GM12873 (cell line): ENCODE measurements at regions not wholly inside any gene's neighbourhood (a gene's known extent, or its start where the extent isn't known, plus 50 kb on each side); places are given as distances from the start of the nearest gene placed in this dataset.

Experiments
- TF ChIP-seq, protein P1 (sequence below): IDR thresholded peaks from 2 replicates; pipeline ENCODE4 v1.5.1; 2012; ENCODE audit warnings: low read depth, mild to moderate bottlenecking, moderate library complexity, low read length, control low read depth; ENCODE audit not compliant: insufficient read depth; ENCODE audit errors: missing control alignments

DNA sequence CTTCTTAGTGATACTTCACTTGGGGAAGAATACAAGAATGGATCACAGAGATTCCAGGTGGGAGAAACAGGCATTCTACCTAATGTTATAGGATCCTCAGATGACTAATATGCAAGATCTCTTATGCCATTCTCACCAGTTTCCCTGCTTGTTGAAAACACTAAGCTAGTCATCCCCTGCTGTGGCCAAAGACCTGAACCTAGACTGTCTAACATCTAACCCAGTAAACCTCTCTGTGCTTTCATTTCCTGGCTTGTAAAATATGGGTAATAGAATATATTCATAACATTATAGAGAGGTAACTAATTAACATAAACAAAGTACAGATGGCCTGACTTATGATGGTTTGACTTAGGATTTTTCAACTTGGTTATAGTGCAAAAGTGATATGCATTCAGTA is 776.3 kb downstream of the TUSC7 start:
- TF ChIP-seq, protein P1, sequence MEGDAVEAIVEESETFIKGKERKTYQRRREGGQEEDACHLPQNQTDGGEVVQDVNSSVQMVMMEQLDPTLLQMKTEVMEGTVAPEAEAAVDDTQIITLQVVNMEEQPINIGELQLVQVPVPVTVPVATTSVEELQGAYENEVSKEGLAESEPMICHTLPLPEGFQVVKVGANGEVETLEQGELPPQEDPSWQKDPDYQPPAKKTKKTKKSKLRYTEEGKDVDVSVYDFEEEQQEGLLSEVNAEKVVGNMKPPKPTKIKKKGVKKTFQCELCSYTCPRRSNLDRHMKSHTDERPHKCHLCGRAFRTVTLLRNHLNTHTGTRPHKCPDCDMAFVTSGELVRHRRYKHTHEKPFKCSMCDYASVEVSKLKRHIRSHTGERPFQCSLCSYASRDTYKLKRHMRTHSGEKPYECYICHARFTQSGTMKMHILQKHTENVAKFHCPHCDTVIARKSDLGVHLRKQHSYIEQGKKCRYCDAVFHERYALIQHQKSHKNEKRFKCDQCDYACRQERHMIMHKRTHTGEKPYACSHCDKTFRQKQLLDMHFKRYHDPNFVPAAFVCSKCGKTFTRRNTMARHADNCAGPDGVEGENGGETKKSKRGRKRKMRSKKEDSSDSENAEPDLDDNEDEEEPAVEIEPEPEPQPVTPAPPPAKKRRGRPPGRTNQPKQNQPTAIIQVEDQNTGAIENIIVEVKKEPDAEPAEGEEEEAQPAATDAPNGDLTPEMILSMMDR = no peak

DNA sequence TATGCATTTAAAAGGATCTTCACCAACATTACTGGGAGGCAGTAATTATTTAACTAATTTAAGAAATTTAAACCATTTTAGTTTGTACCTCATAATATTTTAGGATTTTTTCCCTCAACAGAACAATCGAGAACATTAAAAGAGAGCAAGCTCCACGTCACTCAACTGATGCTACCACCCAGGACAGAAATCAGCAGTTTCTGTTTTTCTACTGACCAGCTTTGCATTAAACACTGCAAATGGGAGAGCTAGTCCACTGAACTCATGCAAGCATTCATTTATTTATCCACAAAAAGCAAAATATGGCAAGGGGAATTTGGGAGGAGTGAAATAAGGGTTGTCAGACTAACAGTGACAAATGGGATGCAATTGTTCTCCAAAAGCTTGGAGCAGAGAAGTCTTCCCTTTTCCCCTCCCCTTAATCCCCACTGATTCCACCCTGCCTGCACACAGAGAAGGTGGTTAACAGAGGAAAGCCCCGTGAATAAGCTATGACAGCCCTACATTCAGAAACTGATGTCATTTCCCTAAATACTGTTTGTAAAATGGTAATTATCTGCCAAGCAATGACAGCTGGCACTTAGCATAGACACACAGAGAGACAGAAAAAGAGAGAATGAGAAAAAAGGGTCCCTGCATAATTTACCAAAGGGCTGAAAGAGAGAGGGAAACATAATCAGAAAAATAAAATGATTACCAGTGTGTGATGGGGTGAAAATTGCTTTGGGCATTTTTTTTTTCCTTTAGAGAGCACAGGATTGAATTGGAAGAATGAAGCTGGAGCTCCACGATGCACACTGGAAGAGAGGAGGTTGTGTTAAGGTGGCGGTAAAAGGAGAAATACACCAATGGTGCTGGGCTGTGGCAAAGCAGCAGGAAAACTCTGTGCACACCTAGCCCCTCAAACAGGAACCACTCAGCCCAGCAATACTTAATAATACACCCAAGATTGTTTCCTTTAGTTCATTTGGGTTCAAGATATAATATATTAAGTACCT is 777.4 kb downstream of the TUSC7 start:
- TF ChIP-seq, protein P1 = no peak

DNA sequence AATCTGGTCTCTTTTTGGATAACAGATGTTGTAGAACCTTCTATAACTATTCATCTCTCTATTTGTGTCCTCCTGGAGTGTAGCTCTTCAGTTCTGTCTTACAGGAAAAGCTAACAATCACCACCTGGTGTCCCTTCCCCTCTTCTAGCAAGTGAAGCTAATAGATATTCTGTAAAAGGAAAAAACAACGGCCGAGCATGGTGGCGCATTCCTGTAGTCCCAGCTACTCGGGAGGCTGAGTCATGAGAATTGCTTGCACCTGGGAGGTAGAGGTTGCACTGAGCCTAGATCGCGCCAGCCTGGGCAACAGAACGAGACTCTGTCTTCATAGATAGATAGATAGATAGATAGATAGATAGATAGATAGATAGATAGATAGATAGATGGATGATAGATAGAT is 779.4 kb downstream of the TUSC7 start:
- TF ChIP-seq, protein P1 = no peak

DNA sequence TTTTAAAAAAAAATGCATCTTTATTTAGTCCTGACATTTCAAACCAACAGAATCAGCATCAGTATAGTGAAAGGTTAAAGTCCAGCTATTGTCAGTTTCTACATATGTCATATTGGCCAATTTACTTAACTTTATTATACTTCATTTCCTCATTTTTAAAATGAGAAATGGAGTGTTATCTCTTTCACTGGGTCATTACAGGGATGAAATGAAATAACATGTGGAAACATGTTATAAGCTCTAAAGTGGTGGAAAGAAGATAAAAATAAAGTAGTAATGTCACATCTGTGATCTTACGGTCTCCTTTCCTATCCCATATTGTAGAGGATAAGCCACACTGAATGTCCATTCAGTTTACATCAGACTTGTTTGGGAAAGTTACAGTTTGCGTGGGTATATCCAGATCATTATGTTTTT is 780.1 kb downstream of the TUSC7 start:
- TF ChIP-seq, protein P1 = no peak

DNA sequence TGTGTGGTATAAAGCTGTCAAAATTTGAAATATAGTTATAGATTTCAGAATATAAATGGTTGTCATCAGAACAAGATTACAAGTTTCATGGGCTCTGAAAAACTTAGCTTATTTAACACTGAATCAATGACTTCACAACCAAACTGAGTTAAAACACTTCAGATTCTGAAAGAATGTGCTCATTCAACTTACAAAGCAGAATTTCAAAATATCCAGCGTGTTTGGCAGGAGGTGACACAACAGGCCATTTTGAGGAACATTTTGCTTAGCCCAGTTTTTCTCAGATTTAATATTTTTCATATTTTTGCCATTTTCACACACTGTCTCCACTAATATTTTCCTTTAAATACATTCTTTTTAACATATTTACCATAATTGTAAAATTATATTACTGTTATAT is 781.1 kb downstream of the TUSC7 start:
- TF ChIP-seq, protein P1 = no peak

DNA sequence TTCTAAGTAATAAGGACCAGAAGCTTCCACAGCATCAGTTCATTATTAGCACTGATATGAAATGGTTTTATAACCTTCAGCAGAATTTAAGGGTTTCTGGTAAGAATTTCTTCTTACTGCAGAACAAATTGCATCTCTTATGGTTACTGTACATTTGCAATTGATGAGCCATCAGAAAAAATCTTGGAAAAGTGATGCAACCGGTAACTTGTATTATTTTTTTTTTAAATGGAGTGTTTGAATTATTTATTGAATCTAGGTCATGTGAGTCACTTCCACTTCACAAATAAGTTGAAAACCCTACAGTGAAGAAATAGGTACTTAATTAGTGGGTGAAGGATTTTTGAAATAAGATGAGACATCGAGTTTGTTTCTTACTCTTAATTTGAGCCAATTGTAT is 786.0 kb downstream of the TUSC7 start:
- TF ChIP-seq, protein P1 = no peak

DNA sequence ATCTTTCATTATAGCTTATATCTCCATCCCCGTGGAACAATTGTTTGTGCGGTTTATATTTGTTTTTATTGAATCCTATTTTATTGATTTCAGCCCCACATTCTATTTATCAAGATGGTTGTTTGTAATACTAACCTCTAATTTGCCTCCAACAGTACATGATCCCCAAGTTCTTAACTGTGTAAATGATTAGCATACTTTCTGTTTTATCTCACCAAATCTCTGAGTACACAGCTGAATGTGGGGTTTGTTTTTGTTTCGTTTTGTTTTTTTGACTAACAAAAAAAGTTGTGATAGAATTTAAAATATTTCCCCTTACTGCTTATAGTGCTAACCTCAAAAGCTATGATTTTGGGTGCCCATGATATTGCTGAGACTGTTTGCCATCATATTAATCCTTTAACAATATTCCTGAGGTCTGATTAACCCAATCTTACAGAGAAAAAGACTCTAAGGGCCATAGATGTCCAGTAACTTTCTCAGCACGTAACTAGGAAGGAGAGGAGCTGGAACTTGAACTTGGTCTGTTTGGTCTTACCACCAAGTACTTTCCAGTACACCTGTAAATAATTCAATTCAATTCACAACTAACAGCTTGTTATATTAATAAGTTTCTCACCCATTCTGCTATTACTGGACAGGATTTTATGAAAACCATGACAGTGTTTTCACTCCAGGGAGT is 789.8 kb downstream of the TUSC7 start:
- TF ChIP-seq, protein P1 = no peak
